ENCODE measurements at regions not wholly inside any gene's neighbourhood (a gene's known extent, or its start where the extent isn't known, plus 50 kb on each side); places are given as distances from the start of the nearest gene placed in this dataset.

- TF ChIP-seq REST (IDR thresholded peaks at IDR 0.05; ENCODE audit: low read depth): no peak
- no peak for TF ChIP-seq TCF7L2 (IDR thresholded peaks at IDR 0.05; ENCODE audit: borderline replicate concordance, extremely low read depth, insufficient read depth, insufficient read length)
- no peak for TF ChIP-seq EGR1 (IDR thresholded peaks at IDR 0.05; ENCODE audit: low read depth)
- no peak for TF ChIP-seq ZNF274 (IDR thresholded peaks at IDR 0.05; ENCODE audit: low read depth, low read length)
- TF ChIP-seq SIN3A (IDR thresholded peaks at IDR 0.05; ENCODE audit: low read depth): no peak
- TF ChIP-seq FOSL1 (IDR thresholded peaks at IDR 0.05; ENCODE audit: low read depth): no peak
- TF ChIP-seq EZH2 (IDR thresholded peaks at IDR 0.05): no peak
- no peak for TF ChIP-seq SP1 (IDR thresholded peaks at IDR 0.05; ENCODE audit: low read depth)
Observed at GRCh38 chr5:10157085-10157669, 92.5 kb downstream of the ATPSCKMT start (continued).

GRCh38 chr5:10155897-10156667 is 93.6 kb downstream of the ATPSCKMT start:
- no peaks in the 10 kb centered on the region for H3K9me2 ChIP-seq (ENCODE audit: insufficient read depth)
- no peaks in the 10 kb centered on the region for H3K79me2 ChIP-seq (ENCODE audit: insufficient read depth, low read length)
- no TSS peak for BruUV-seq (replicated peaks)
- no peaks in the 10 kb centered on the region for H3K27me3 ChIP-seq (ENCODE audit: insufficient read depth, low read length)
- H3K36me3 ChIP-seq (ENCODE audit: control insufficient read depth in 1 of 2, insufficient read depth in 2 of 2, low read length in 2 of 2): no peaks in the 10 kb centered on the region
- intact Hi-C loops (cut with micrococcal nuclease): no loop called here
- no peak overlapping the region for H3K4me3 ChIP-seq (replicated peaks in 1 of 2; ENCODE audit: low read depth in 1 of 2, low read length in 2 of 2)
- H3K9ac ChIP-seq (ENCODE audit: low read length): no peak overlapping the region
- RAD21 ChIA-PET (ENCODE audit: low non-redundant PET in 1 of 2, low total read pairs in 2 of 2, uncharacterized antibody in 2 of 2, unreplicated experiment in 2 of 2): no interaction called here
- H3K4me1 ChIP-seq (ENCODE audit: control insufficient read depth in 1 of 2, insufficient read depth in 2 of 2, low read length in 2 of 2): no peaks in the 10 kb centered on the region
- no peak overlapping the region for H3K27ac ChIP-seq (ENCODE audit: low read depth, low read length)
- H4K20me1 ChIP-seq (ENCODE audit: insufficient read depth): no peaks in the 10 kb centered on the region
- ATAC-seq (no peak), DNase-seq (ENCODE audit: low read depth, low spot score) (no peak)
- POLR2A ChIA-PET: no interaction called here
- H2AFZ ChIP-seq (ENCODE audit: low read depth, low read length, poor library complexity, severe bottlenecking): no peak overlapping the region
- CTCF ChIA-PET: no interaction called here
- TF ChIP-seq ELF1 (IDR thresholded peaks at IDR 0.05; ENCODE audit: borderline replicate concordance, low read depth) (no peak), SIN3A (IDR thresholded peaks at IDR 0.05; ENCODE audit: low read depth) (no peak), SP1 (IDR thresholded peaks at IDR 0.05; ENCODE audit: low read depth) (no peak), JUND (IDR thresholded peaks at IDR 0.05) (no peak), ATF3 (IDR thresholded peaks at IDR 0.05) (no peak), POLR2A (IDR thresholded peaks at IDR 0.05; ENCODE audit: borderline replicate concordance, extremely low read depth, insufficient read depth, insufficient read length) (no peak), POLR2AphosphoS5 (IDR thresholded peaks at IDR 0.05; ENCODE audit: low read depth, low read length) (no peak), YY1 (IDR thresholded peaks at IDR 0.05; ENCODE audit: extremely low read depth, insufficient replicate concordance, low read depth, low read length) (no peak), TCF7L2 (IDR thresholded peaks at IDR 0.05; ENCODE audit: borderline replicate concordance, extremely low read depth, insufficient read depth, insufficient read length) (no peak)
- no peaks in the 10 kb centered on the region for H3K9me3 ChIP-seq (ENCODE audit: control insufficient read depth in 1 of 2, insufficient read depth in 1 of 2, low read depth in 1 of 2, low read length in 2 of 2)
- no peak overlapping the region for H3K4me2 ChIP-seq (ENCODE audit: low read length)
